ENCODE measurements at regions not wholly inside any gene's neighbourhood (a gene's known extent, or its start where the extent isn't known, plus 50 kb on each side); places are given as distances from the start of the nearest gene placed in this dataset.

- TF ChIP-seq POLR2A (IDR thresholded peaks at IDR 0.05), result no peak
- TF ChIP-seq, protein P1, sequence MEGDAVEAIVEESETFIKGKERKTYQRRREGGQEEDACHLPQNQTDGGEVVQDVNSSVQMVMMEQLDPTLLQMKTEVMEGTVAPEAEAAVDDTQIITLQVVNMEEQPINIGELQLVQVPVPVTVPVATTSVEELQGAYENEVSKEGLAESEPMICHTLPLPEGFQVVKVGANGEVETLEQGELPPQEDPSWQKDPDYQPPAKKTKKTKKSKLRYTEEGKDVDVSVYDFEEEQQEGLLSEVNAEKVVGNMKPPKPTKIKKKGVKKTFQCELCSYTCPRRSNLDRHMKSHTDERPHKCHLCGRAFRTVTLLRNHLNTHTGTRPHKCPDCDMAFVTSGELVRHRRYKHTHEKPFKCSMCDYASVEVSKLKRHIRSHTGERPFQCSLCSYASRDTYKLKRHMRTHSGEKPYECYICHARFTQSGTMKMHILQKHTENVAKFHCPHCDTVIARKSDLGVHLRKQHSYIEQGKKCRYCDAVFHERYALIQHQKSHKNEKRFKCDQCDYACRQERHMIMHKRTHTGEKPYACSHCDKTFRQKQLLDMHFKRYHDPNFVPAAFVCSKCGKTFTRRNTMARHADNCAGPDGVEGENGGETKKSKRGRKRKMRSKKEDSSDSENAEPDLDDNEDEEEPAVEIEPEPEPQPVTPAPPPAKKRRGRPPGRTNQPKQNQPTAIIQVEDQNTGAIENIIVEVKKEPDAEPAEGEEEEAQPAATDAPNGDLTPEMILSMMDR (IDR thresholded peaks at IDR 0.05), result no peak
- no peaks in the 10 kb centered on the region for H3K9me3 ChIP-seq
- no peak for DNase-seq
- no peaks in the 10 kb centered on the region for H3K27me3 ChIP-seq
- no peaks in the 10 kb centered on the region for H3K4me1 ChIP-seq
- no peaks in the 10 kb centered on the region for H3K36me3 ChIP-seq
- no peak overlapping the region for H3K27ac ChIP-seq
- no peak overlapping the region for H3K4me3 ChIP-seq
Measured at GRCh38 chr2:16952368-16952767, 286.7 kb upstream of the CYRIA start.

- H3K4me3 ChIP-seq, result no peak overlapping the region
- no peaks in the 10 kb centered on the region for H3K9me3 ChIP-seq
- DNase-seq, result no peak
- no peak for TF ChIP-seq POLR2A (IDR thresholded peaks at IDR 0.05)
- TF ChIP-seq, protein P1 (IDR thresholded peaks at IDR 0.05), result no peak
- H3K27me3 ChIP-seq, result no peaks in the 10 kb centered on the region
- H3K27ac ChIP-seq, result no peak overlapping the region
- H3K36me3 ChIP-seq, result no peaks in the 10 kb centered on the region
- H3K4me1 ChIP-seq, result no peaks in the 10 kb centered on the region
Measured at GRCh38 chr2:16950436-16950835, 284.8 kb upstream of the CYRIA start.

DNA sequence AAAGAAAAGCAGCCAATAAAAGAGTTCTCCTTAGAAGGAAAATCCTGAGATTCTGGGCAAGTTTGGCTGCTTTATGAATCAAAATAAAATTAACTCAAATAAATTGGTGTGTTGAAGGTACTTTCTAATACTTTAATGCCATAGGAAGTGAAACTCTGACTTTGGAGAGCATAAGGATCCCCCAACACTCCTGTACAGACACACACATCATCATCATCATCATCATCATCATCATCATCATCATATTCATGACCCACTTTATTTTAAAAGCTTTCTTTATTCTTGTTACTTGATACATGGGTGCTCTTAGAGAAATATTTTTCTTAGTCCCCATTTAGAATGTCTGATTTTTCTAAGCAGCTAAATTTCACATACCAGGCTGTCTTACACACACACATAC, 283.1 kb upstream of the CYRIA start:
- Histone ChIP-seq H3K4me3 (no peak overlapping the region), H3K4me1 (no peaks in the 10 kb centered on the region), H3K9me3 (no peaks in the 10 kb centered on the region), H3K27ac (no peak overlapping the region), H3K36me3 (no peaks in the 10 kb centered on the region), H3K27me3 (no peaks in the 10 kb centered on the region)
- no peak for DNase-seq
- TF ChIP-seq, protein P1 (IDR thresholded peaks at IDR 0.05), result no peak
- TF ChIP-seq POLR2A (IDR thresholded peaks at IDR 0.05), result no peak

DNA sequence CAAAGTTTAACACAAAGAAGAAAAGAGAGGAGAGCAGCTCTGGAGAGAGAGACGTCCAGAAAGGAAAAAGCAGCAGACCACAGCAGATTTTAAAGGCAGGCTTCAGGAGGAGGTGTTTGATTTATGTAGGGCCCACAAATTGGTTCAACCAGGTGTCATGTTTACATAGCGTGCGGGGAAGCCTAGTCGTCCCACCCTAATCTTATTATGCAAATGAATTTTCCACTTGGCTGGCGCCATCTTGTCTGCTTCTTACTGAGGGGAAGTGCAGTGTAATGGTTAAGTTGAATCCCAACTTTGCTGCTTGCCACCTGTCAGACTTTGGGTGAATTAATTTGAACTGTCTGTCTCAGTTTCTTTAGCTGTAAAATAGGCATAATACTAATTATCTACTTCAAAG, 282.4 kb upstream of the CYRIA start:
- Histone ChIP-seq H3K27me3 (no peaks in the 10 kb centered on the region), H3K27ac (no peak overlapping the region), H3K4me1 (no peaks in the 10 kb centered on the region), H3K9me3 (no peaks in the 10 kb centered on the region), H3K4me3 (no peak overlapping the region), H3K36me3 (no peaks in the 10 kb centered on the region)
- peak in 2 of 3 donors; percentile 48 to 65 for DNase-seq
- no peak for TF ChIP-seq POLR2A (IDR thresholded peaks at IDR 0.05)
- TF ChIP-seq, protein P1 (IDR thresholded peaks at IDR 0.05), result no peak

GRCh38 chr2:16943279-16943958, 277.8 kb upstream of the CYRIA start:
- no peak for TF ChIP-seq POLR2A (IDR thresholded peaks at IDR 0.05)
- TF ChIP-seq, protein P1 (IDR thresholded peaks at IDR 0.05), result no peak
- DNase-seq, result no peak
- no peak overlapping the region for H3K27ac ChIP-seq

GRCh38 chr2:16940214-16940613, 274.6 kb upstream of the CYRIA start:
- H3K4me3 ChIP-seq, result no peak overlapping the region
- DNase-seq, result no peak
- TF ChIP-seq, protein P1 (IDR thresholded peaks at IDR 0.05), result no peak
- TF ChIP-seq POLR2A (IDR thresholded peaks at IDR 0.05), result no peak

More at GRCh38 chr2:16943279-16943958, 277.8 kb upstream of the CYRIA start:
- Histone ChIP-seq H3K4me3 (no peak overlapping the region), H3K27me3 (no peaks in the 10 kb centered on the region), H3K9me3 (no peaks in the 10 kb centered on the region), H3K36me3 (no peaks in the 10 kb centered on the region), H3K4me1 (no peaks in the 10 kb centered on the region)

More at GRCh38 chr2:16940214-16940613, 274.6 kb upstream of the CYRIA start:
- Histone ChIP-seq H3K27me3 (no peaks in the 10 kb centered on the region), H3K27ac (no peak overlapping the region), H3K4me1 (no peaks in the 10 kb centered on the region), H3K9me3 (no peaks in the 10 kb centered on the region), H3K36me3 (no peaks in the 10 kb centered on the region)
